ENCODE measurements at regions not wholly inside any gene's neighbourhood (a gene's known extent, or its start where the extent isn't known, plus 50 kb on each side); places are given as distances from the start of the nearest gene placed in this dataset.

DNA sequence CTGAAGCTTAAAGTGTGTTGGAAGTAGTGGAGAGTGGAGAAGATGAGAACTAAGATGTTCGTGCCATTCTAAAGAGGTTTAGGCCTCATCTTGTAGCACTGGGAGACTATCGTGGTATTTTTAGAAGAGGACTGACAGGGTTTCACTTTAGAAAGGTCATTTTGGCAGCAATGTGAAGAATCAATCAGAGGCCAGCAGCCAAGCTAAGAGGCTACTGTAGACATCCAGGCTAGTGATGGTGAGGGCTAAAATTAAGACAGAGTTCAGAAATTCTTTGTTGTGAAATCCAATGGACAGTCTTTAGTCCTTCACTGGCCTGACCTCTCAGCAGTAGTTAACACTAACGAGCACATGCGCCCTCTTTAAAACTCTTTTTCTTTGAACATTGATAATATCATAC lies 288.2 kb downstream of the TBL1XR1 start:
- TF ChIP-seq, protein P1, sequence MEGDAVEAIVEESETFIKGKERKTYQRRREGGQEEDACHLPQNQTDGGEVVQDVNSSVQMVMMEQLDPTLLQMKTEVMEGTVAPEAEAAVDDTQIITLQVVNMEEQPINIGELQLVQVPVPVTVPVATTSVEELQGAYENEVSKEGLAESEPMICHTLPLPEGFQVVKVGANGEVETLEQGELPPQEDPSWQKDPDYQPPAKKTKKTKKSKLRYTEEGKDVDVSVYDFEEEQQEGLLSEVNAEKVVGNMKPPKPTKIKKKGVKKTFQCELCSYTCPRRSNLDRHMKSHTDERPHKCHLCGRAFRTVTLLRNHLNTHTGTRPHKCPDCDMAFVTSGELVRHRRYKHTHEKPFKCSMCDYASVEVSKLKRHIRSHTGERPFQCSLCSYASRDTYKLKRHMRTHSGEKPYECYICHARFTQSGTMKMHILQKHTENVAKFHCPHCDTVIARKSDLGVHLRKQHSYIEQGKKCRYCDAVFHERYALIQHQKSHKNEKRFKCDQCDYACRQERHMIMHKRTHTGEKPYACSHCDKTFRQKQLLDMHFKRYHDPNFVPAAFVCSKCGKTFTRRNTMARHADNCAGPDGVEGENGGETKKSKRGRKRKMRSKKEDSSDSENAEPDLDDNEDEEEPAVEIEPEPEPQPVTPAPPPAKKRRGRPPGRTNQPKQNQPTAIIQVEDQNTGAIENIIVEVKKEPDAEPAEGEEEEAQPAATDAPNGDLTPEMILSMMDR (IDR thresholded peaks at IDR 0.05; ENCODE audit: insufficient read depth, low read depth, low read length) = no peak
- no peak for TF ChIP-seq EZH2 (IDR thresholded peaks at IDR 0.05; ENCODE audit: insufficient read depth, low read length)

All from astrocyte (in vitro differentiated cells and primary cell).